Osteoblast (primary cell): ENCODE measurements at regions not wholly inside any gene's neighbourhood (a gene's known extent, or its start where the extent isn't known, plus 50 kb on each side); places are given as distances from the start of the nearest gene placed in this dataset.
"Not testable (repeated sequence)": the region's sequence is repeated elsewhere in the genome, so short reads cannot be mapped to it uniquely, and the experiment has no call there.

Experiments used
- DNase-seq: peaks from one replicate; pipeline ENCODE4 v3.0.0; 2011; ENCODE audit warnings: low spot score, mixed read lengths; ENCODE audit not compliant: insufficient read length; ENCODE audit errors: missing footprints
- H2AFZ ChIP-seq: 2 replicates; pipeline ENCODE4 v1.6.0; 2011; ENCODE audit warnings: mild to moderate bottlenecking, low read length
- H3K27ac ChIP-seq: 2 replicates; pipeline ENCODE4 v1.5.1; 2011; ENCODE audit warnings: mild to moderate bottlenecking, low read depth, low read length, moderate library complexity
- H3K27me3 ChIP-seq: 2 replicates; pipeline ENCODE4 v1.6.0; 2012; ENCODE audit warnings: mild to moderate bottlenecking, control low read depth, inconsistent platforms, low read length, moderate library complexity; ENCODE audit not compliant: insufficient read depth
- H3K36me3 ChIP-seq: 2 replicates; pipeline ENCODE4 v1.5.1; 2011; ENCODE audit warnings: mild to moderate bottlenecking, low read length, control low read depth, moderate library complexity; ENCODE audit not compliant: insufficient read depth
- H3K4me1 ChIP-seq: 2 replicates; pipeline ENCODE4 v1.5.1; 2011; ENCODE audit warnings: mild to moderate bottlenecking, low read length, control low read depth, moderate library complexity; ENCODE audit not compliant: insufficient read depth
- H3K4me2 ChIP-seq: 2 replicates; pipeline ENCODE4 v1.6.0; 2011; ENCODE audit warnings: mild to moderate bottlenecking, low read length; ENCODE audit not compliant: insufficient read depth
- H3K4me3 ChIP-seq: fragments of 200-600 bp; sonication (generic); 3 replicates; pipeline ENCODE4 v1.5.1; 2012; ENCODE audit warnings: mild to moderate bottlenecking, low read length, inconsistent platforms; ENCODE audit not compliant: insufficient read depth
- H3K79me2 ChIP-seq: 2 replicates; pipeline ENCODE4 v1.6.0; 2012; ENCODE audit warnings: mild to moderate bottlenecking, low read length, control low read depth, inconsistent platforms; ENCODE audit not compliant: insufficient read depth
- H3K9me3 ChIP-seq: 2 replicates; pipeline ENCODE4 v1.5.1; 2011; ENCODE audit warnings: low read depth, low read length, control low read depth
- H4K20me1 ChIP-seq: 2 replicates; pipeline ENCODE4 v1.6.0; 2012; ENCODE audit warnings: mild to moderate bottlenecking, low read length, control low read depth; ENCODE audit not compliant: insufficient read depth
- TF ChIP-seq, protein P1 (sequence below): IDR thresholded peaks from 2 replicates; pipeline ENCODE4 v1.5.1; 2011; ENCODE audit warnings: mild to moderate bottlenecking, low read depth, low read length, moderate library complexity; ENCODE audit errors: extremely low read depth

- Histone ChIP-seq H3K4me1 (no peaks in the 10 kb centered on the region), H3K4me3 (no peak overlapping the region), H4K20me1 (no peaks in the 10 kb centered on the region), H3K27me3 (no peaks in the 10 kb centered on the region), H3K4me2 (no peak overlapping the region), H3K9me3 (no peaks in the 10 kb centered on the region), H2AFZ (no peak overlapping the region), H3K36me3 (no peaks in the 10 kb centered on the region), H3K27ac (no peak overlapping the region), H3K79me2 (no peaks in the 10 kb centered on the region)
- DNase-seq, result no peak
- TF ChIP-seq, protein P1, sequence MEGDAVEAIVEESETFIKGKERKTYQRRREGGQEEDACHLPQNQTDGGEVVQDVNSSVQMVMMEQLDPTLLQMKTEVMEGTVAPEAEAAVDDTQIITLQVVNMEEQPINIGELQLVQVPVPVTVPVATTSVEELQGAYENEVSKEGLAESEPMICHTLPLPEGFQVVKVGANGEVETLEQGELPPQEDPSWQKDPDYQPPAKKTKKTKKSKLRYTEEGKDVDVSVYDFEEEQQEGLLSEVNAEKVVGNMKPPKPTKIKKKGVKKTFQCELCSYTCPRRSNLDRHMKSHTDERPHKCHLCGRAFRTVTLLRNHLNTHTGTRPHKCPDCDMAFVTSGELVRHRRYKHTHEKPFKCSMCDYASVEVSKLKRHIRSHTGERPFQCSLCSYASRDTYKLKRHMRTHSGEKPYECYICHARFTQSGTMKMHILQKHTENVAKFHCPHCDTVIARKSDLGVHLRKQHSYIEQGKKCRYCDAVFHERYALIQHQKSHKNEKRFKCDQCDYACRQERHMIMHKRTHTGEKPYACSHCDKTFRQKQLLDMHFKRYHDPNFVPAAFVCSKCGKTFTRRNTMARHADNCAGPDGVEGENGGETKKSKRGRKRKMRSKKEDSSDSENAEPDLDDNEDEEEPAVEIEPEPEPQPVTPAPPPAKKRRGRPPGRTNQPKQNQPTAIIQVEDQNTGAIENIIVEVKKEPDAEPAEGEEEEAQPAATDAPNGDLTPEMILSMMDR, result no peak
Measured at GRCh38 chr14:106670011-106670410, 1143.6 kb downstream of the TMEM121 start.

DNA sequence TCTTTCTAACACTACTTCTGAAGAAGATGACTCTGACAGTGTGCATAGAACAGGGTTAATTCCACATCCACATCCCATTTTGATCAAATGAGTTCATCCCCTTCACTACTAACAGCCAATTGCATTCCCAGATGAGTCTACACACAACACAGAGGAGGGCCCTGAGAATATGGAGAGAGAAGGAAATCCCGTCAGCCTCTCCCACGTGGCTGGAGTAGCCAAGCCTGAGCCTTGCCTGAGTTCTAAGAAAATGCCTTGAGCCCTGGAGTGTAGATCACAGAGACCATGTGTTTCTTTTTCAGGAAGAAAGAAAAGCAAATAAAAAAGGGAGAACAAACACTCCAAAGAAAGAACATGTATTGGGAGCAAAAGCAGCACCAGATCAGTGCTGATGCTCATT, 1147.7 kb downstream of the TMEM121 start:
- not testable (repeated sequence) for H3K4me2 ChIP-seq, H3K4me1 ChIP-seq, H4K20me1 ChIP-seq, H3K27me3 ChIP-seq, DNase-seq, H2AFZ ChIP-seq, H3K4me3 ChIP-seq, H3K27ac ChIP-seq, H3K9me3 ChIP-seq, H3K79me2 ChIP-seq, H3K36me3 ChIP-seq

DNA sequence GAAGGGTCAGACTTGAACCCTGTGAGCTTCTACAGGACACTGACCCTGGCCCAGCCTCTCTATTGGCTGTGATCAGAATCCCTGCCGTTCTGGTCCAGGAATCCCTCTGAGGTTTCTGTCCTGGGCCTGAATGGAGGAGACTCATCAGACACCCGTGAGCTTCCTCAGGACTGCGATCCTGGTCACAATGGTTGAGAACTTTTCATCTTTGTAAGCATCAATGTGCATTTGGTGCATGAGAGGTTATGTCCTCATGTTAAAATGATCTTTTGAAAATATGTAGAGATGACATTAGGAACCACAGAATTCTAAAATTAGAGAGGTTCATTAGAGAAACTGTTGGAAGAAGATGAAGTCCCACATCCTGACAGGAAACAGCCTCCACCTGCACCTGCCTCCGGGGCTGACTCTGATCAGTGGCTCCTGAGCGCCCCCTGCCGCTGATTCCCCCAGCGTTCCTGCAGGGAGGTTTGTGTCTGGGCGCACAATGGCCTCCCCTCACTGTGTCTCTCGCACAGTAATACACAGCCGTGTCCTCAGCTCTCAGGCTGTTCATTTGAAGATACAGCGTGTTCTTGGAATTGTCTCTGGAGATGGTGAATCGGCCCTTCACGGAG, 1148.2 kb downstream of the TMEM121 start:
- H3K27ac ChIP-seq, H4K20me1 ChIP-seq, H3K4me2 ChIP-seq, H3K27me3 ChIP-seq, H3K4me3 ChIP-seq, DNase-seq, H3K4me1 ChIP-seq, H3K79me2 ChIP-seq, H3K9me3 ChIP-seq, H2AFZ ChIP-seq, H3K36me3 ChIP-seq: not testable (repeated sequence)

GRCh38 chr14:106675716-106676115, 1149.3 kb downstream of the TMEM121 start:
- not testable (repeated sequence) for H3K79me2 ChIP-seq, H3K36me3 ChIP-seq, DNase-seq, H3K9me3 ChIP-seq, H3K4me1 ChIP-seq, H3K27ac ChIP-seq, H3K4me2 ChIP-seq, H4K20me1 ChIP-seq, H3K4me3 ChIP-seq, H3K27me3 ChIP-seq, H2AFZ ChIP-seq

DNA sequence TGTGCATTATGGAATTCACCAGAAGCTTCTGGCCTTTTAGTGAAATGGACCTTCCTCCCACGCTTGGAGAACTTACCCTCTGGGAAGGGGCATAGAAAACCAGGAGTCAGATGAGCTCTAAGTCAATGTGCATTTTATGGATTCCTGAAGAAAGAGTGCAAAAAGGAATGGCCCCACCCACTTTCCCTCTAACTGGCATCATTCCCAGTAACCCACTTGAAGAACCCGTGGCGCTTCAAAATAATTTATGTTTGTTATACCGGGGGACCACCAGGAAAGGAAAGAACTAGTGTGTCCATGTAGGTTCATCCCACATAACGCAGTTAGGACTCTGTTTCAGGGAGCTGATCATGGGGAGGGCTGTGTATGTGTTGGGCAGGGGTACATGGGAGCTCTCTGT, 1153.4 kb downstream of the TMEM121 start:
- Histone ChIP-seq H3K36me3 (no peaks in the 10 kb centered on the region), H4K20me1 (no peaks in the 10 kb centered on the region), H3K79me2 (no peaks in the 10 kb centered on the region), H3K4me2 (no peak overlapping the region), H3K9me3 (no peaks in the 10 kb centered on the region), H2AFZ (no peak overlapping the region), H3K4me3 (no peak overlapping the region), H3K27ac (no peak overlapping the region), H3K27me3 (no peaks in the 10 kb centered on the region), H3K4me1 (no peaks in the 10 kb centered on the region)
- DNase-seq, result no peak
- TF ChIP-seq, protein P1, result no peak
